Mesenchymal stem cell (in vitro differentiated cells and primary cell): ENCODE measurements at regions not wholly inside any gene's neighbourhood (a gene's known extent, or its start where the extent isn't known, plus 50 kb on each side); places are given as distances from the start of the nearest gene placed in this dataset.

Experiments
- DNase-seq: peaks from one replicate; pipeline ENCODE4 v3.0.0-alpha.2; 2013
- H2AFZ ChIP-seq: one replicate; pipeline ENCODE4 v1.6.1; 2013; ENCODE audit warnings: low read depth, mild to moderate bottlenecking, control low read depth, inconsistent platforms, low read length, moderate library complexity
- H2AK5ac ChIP-seq: 2 replicates; pipeline ENCODE4 v1.6.1; 2013; ENCODE audit warnings: low read length, moderate library complexity, mild to moderate bottlenecking, inconsistent platforms; ENCODE audit not compliant: severe bottlenecking
- H2BK120ac ChIP-seq: one replicate; pipeline ENCODE4 v1.6.1; 2013; ENCODE audit warnings: low read depth, mild to moderate bottlenecking, inconsistent platforms, low read length, moderate library complexity
- H2BK12ac ChIP-seq, 2 experiments: one replicate each; pipeline ENCODE4 v1.6.1; 2013; ENCODE audit warnings: inconsistent platforms in 2 of 2, low read length in 2 of 2, mild to moderate bottlenecking in 2 of 2, moderate library complexity in 2 of 2, control low read depth in 1 of 2
- H2BK15ac ChIP-seq: one replicate; pipeline ENCODE4 v1.6.1; 2013; ENCODE audit warnings: mild to moderate bottlenecking, low read depth, inconsistent platforms; ENCODE audit not compliant: poor library complexity, severe bottlenecking
- H2BK5ac ChIP-seq: 2 replicates; pipeline ENCODE4 v1.6.1; 2013; ENCODE audit warnings: low read depth, mild to moderate bottlenecking, low read length, control low read depth, inconsistent platforms; ENCODE audit not compliant: poor library complexity, severe bottlenecking
- H3K14ac ChIP-seq, 2 experiments: one replicate each; pipeline ENCODE4 v1.6.1; 2013; ENCODE audit warnings: inconsistent platforms in 2 of 2, low read length in 2 of 2, control low read depth in 1 of 2, mild to moderate bottlenecking in 1 of 2, moderate library complexity in 1 of 2
- H3K18ac ChIP-seq, 2 experiments: one replicate each; pipeline ENCODE4 v1.6.1; 2013; ENCODE audit warnings: inconsistent platforms in 2 of 2, low read length in 2 of 2, control low read depth in 1 of 2, low read depth in 1 of 2, mild to moderate bottlenecking in 1 of 2
- H3K23ac ChIP-seq, 2 experiments: one replicate each; pipeline ENCODE4 v1.6.1; 2013; ENCODE audit warnings: inconsistent platforms in 2 of 2, low read length in 2 of 2, mild to moderate bottlenecking in 2 of 2, moderate library complexity in 2 of 2, control low read depth in 1 of 2
- H3K27ac ChIP-seq: 2 replicates; pipeline ENCODE4 v1.5.1; 2013; ENCODE audit warnings: mild to moderate bottlenecking, moderate library complexity, low read length, control low read depth, inconsistent platforms; ENCODE audit not compliant: poor library complexity, severe bottlenecking
- H3K27me3 ChIP-seq, 2 experiments: 2 replicates each; pipeline versions ENCODE4 v1.6.1 to v1.7.0; 2013; ENCODE audit warnings: low read length in 2 of 2, mild to moderate bottlenecking in 2 of 2, moderate library complexity in 2 of 2, control low read depth in 1 of 2, inconsistent platforms in 1 of 2; ENCODE audit not compliant: control insufficient read depth in 1 of 2, insufficient read depth in 1 of 2
- H3K36me3 ChIP-seq, 2 experiments: 2 replicates each; pipeline versions ENCODE4 v1.6.1 to v1.7.0; 2013; ENCODE audit warnings: low read length in 2 of 2, control low read depth in 1 of 2, inconsistent platforms in 1 of 2, low read depth in 1 of 2, mild to moderate bottlenecking in 1 of 2; ENCODE audit not compliant: insufficient read depth in 2 of 2, control insufficient read depth in 1 of 2
- H3K4ac ChIP-seq, 2 experiments: one replicate each; pipeline ENCODE4 v1.6.1; 2013; ENCODE audit warnings: inconsistent platforms in 2 of 2, low read length in 2 of 2, mild to moderate bottlenecking in 2 of 2, moderate library complexity in 2 of 2, control low read depth in 1 of 2, low read depth in 1 of 2
- H3K4me1 ChIP-seq: 2 replicates; pipeline ENCODE4 v1.6.1; 2013; ENCODE audit warnings: low read depth, low read length, control low read depth; ENCODE audit not compliant: control insufficient read depth, insufficient read depth
- H3K4me2 ChIP-seq: 2 replicates; pipeline ENCODE4 v1.6.1; 2013; ENCODE audit warnings: low read length, mild to moderate bottlenecking, inconsistent platforms; ENCODE audit not compliant: poor library complexity, severe bottlenecking
- H3K4me3 ChIP-seq, 2 experiments: 2 replicates each; pipeline versions ENCODE4 v1.5.1 to v1.7.0; 2013; ENCODE audit warnings: low read length in 2 of 2, mild to moderate bottlenecking in 2 of 2, control low read depth in 1 of 2, low read depth in 1 of 2; ENCODE audit not compliant: insufficient read depth in 1 of 2
- H3K79me1 ChIP-seq: replicated peaks from 2 replicates; pipeline ENCODE4 v1.6.1; 2013; ENCODE audit warnings: mild to moderate bottlenecking, control low read depth, low read length, inconsistent platforms; ENCODE audit not compliant: poor library complexity, severe bottlenecking
- H3K9ac ChIP-seq: 2 replicates; pipeline ENCODE4 v1.7.0; 2013; ENCODE audit warnings: mild to moderate bottlenecking, low read length, moderate library complexity
- H3K9me3 ChIP-seq: 2 replicates; pipeline ENCODE4 v1.7.0; 2013; ENCODE audit warnings: mild to moderate bottlenecking, low read length; ENCODE audit not compliant: control insufficient read depth
- H4K8ac ChIP-seq: one replicate; pipeline ENCODE4 v1.6.1; 2013; ENCODE audit warnings: inconsistent platforms, mild to moderate bottlenecking, low read length, moderate library complexity
- H4K91ac ChIP-seq: one replicate; pipeline ENCODE4 v1.6.1; 2013; ENCODE audit warnings: mild to moderate bottlenecking, low read length, inconsistent platforms
- WGBS: methylation state at CpG from one replicate; pipeline ENCODE4 v1.1.7; 2013; ENCODE audit warnings: mixed read lengths; 5-methylcytosine and 5-hydroxymethylcytosine counted together

GRCh38 chr16:75841517-75841916 lies 115.2 kb upstream of the CPHXL start:
- Histone ChIP-seq H3K9me3 (no peaks in the 10 kb centered on the region), H2AFZ (no peak overlapping the region), H3K27ac (no peak overlapping the region), H3K18ac (no peak overlapping the region), H3K36me3 (no peaks in the 10 kb centered on the region), H3K4me1 (no peaks in the 10 kb centered on the region), H2BK120ac (no peak overlapping the region), H3K9ac (no peak overlapping the region), H3K4ac (no peak overlapping the region), H3K14ac (no peak overlapping the region), H3K4me2 (no peak overlapping the region), H2AK5ac (no peak overlapping the region), H3K79me1 (no peaks in the 10 kb centered on the region), H4K8ac (no peak overlapping the region), H2BK5ac (no peak overlapping the region), H2BK15ac (no peak overlapping the region), H2BK12ac (no peak overlapping the region), H3K4me3 (no peak overlapping the region), H4K91ac (no peak overlapping the region), H3K27me3 (no peaks in the 10 kb centered on the region), H3K23ac (no peak overlapping the region)
- WGBS: no CpG with 5 or more reads among the region's 1 CpG
- DNase-seq: no peak

GRCh38 chr16:75847172-75847571 lies 120.9 kb upstream of the CPHXL start:
- Histone ChIP-seq H2BK12ac (no peak overlapping the region), H3K4me1 (no peaks in the 10 kb centered on the region), H3K79me1 (no peaks in the 10 kb centered on the region), H3K4me2 (no peak overlapping the region), H3K18ac (no peak overlapping the region), H3K27ac (no peak overlapping the region), H3K14ac (no peak overlapping the region), H2AFZ (no peak overlapping the region), H3K27me3 (no peaks in the 10 kb centered on the region), H2BK15ac (no peak overlapping the region), H3K9me3 (no peaks in the 10 kb centered on the region), H2BK120ac (no peak overlapping the region), H3K23ac (no peak overlapping the region), H3K9ac (no peak overlapping the region), H4K8ac (no peak overlapping the region), H4K91ac (no peak overlapping the region), H3K4me3 (no peak overlapping the region), H2AK5ac (no peak overlapping the region), H3K4ac (no peak overlapping the region), H2BK5ac (no peak overlapping the region), H3K36me3 (no peaks in the 10 kb centered on the region)
- DNase-seq: no peak
- WGBS: no CpG with 5 or more reads among the region's 1 CpG

GRCh38 chr16:75854152-75854551 lies 127.9 kb upstream of the CPHXL start:
- Histone ChIP-seq H4K8ac (no peak overlapping the region), H3K4me1 (no peaks in the 10 kb centered on the region), H3K23ac (no peak overlapping the region), H2AK5ac (no peak overlapping the region), H3K79me1 (no peaks in the 10 kb centered on the region), H3K9ac (no peak overlapping the region), H3K36me3 (no peaks in the 10 kb centered on the region), H2BK120ac (no peak overlapping the region), H3K4me3 (no peak overlapping the region), H2AFZ (no peak overlapping the region), H3K4ac (no peak overlapping the region), H3K27me3 (no peaks in the 10 kb centered on the region), H3K14ac (no peak overlapping the region), H3K18ac (no peak overlapping the region), H2BK12ac (no peak overlapping the region), H2BK5ac (no peak overlapping the region), H3K27ac (no peak overlapping the region), H2BK15ac (no peak overlapping the region), H3K4me2 (no peak overlapping the region), H4K91ac (no peak overlapping the region), H3K9me3 (no peaks in the 10 kb centered on the region)
- WGBS: 85% methylated on average over 4 of the region's 4 CpGs
- no peak for DNase-seq

GRCh38 chr16:75860326-75861053 lies 134.2 kb upstream of the CPHXL start:
- Histone ChIP-seq H3K18ac (no peak overlapping the region), H3K9ac (peak overlapping the region; percentile 67), H2AK5ac (no peak overlapping the region), H3K27ac (no peak overlapping the region), H3K9me3 (no peaks in the 10 kb centered on the region), H3K4ac (no peak overlapping the region), H2BK5ac (no peak overlapping the region), H3K4me1 (no peaks in the 10 kb centered on the region), H3K36me3 (no peaks in the 10 kb centered on the region), H2BK15ac (no peak overlapping the region), H3K79me1 (no peaks in the 10 kb centered on the region), H4K8ac (no peak overlapping the region), H4K91ac (no peak overlapping the region), H3K4me2 (no peak overlapping the region), H2AFZ (no peak overlapping the region), H2BK12ac (no peak overlapping the region), H3K14ac (no peak overlapping the region), H2BK120ac (no peak overlapping the region), H3K4me3 (peak overlapping the region in 1 of 2 experiments; percentile 36), H3K23ac (no peak overlapping the region), H3K27me3 (no peaks in the 10 kb centered on the region)
- no peak for DNase-seq
- WGBS: 89% methylated on average over 11 of the region's 14 CpGs
